GM18498 (cell line): ENCODE measurements at regions not wholly inside any gene's neighbourhood (a gene's known extent, or its start where the extent isn't known, plus 50 kb on each side); places are given as distances from the start of the nearest gene placed in this dataset.
A peak's percentile ranks its signal among the peaks of the same experiment; 100 is the strongest.
"Not testable (repeated sequence)": the region's sequence is repeated elsewhere in the genome, so short reads cannot be mapped to it uniquely, and the experiment has no call there.

Source experiments
- ATAC-seq: cut with Tn5 transposase; IDR thresholded peaks from one replicate; pipeline ENCODE4 v1.9.1; 2021; ENCODE audit warnings: mild to moderate bottlenecking, moderate library complexity; ENCODE audit not compliant: unreplicated experiment

DNA sequence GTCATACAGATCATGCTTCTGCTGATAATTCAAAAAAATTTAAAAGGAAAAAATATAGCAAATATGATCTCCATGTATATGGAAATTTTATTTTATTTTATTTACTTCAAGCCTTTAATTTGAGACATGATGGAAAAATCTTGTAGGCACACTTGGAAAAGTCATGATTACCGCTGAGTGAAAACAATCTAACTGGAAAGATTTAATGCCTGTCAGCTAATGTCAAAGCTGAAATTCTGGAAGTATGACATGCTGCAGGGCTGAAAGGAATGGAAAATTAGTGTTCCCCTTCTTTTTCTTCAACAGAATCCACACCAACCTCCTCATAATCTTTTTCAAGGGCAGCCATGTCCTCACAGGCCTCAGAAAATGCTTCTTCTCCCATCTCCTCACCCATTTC, 58.2 kb downstream of the RPRM start:
- ATAC-seq = no peak

DNA sequence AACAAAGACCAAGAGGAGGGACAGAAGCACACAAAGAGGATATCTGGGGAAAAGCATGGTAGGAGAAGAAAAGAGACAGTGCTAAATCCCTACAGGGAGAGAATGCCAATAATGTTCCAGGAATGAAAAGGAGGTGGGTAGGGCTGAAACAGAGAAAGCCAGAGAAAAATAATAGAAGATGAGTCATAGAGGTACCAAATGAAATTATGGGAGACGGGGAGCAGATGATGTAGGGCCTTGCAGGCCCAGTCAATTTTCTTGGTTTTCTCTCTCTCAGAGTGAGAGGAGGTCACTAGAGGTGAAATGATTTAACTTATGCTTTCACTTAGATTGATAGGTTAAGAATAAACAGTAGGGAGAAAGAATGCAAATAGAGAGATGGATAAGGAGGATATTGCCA, 61.5 kb downstream of the RPRM start:
- ATAC-seq = no peak

DNA sequence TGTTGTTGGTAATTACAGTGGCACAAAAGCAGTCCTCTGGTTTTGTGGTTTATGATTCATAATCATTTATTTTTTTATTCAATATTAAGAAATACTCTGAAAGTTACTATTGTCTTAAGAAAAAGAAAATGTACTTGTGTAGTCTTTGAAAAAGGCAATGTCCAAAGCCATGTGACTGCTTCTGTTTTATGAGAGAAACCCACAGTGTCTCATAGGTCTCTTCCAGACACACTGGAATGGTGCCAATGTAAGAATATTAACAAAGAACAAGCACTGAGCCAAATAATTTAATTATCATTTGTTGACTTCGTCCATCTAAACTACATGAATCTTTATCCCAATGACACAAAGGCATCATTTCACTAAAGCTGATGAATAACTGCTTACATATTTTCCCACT, 62.5 kb downstream of the RPRM start:
- no peak for ATAC-seq

DNA sequence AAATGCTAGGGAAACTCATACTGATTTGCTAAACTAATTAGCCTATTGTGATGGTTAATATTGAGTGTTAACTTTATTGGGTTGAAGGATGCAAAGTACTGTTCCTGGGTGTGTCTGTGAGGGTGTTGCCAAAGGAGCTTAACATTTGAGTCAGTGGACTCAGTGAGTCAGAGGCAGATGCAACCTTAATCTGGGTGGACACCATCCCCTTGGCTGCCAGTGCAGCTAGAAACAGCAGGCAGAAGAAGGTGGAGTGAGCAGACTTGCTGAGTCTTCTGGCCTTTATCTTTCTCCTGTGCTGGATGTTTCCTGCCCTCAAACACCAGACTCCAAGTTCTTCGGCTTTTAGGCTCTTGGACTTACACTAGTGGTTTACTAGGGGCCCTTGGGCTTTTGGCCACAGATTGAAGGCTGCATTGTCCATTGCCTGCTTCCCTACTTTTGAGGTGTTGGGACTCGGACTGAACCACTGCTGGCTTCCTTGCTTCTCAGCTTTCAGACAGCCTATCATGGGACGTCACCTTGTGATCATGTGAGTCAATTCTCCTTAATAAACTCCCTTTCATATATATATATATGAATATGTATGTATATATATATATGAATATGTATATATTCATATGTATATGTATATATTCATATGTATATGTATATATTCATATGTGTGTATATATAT, 69.7 kb downstream of the RPRM start:
- no peak for ATAC-seq

DNA sequence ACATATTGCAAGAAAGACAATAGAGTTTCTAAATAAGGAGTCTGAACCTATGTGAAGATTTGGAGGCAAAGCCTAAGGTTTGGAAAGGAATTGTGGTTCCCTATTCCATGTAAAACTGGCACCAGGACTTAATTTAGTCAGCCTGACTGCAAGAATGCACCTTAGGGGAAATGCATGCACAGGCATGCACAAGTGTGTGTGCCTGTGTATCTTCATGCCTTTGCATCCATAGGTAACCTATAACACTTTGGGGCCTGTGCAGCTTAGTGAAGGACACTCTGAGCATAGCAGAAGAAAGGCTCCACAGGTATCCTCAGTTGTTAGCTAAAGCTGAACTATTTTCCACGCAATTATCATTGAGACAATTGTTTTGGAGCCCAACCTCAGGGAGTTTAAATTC, 73.4 kb downstream of the RPRM start:
- no peak for ATAC-seq

DNA sequence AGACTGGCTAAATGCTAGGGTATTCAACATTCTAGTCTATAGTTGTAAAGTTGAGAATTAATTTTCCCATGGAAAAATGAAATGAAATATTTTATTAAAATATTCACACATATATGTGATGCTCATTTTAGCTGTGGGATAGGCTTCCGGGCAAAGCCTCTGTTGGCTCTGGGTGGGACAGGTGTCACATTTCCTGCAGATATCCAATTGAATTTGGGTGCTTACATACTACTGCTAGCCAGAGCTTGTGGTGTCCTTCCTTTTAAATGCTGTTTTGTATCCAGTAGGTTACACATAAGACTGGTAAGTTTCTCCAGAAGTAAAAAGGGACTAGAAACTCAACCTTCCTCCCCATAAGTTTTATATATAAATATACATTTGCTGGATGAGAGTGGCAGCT, 73.8 kb downstream of the RPRM start:
- ATAC-seq = no peak

DNA sequence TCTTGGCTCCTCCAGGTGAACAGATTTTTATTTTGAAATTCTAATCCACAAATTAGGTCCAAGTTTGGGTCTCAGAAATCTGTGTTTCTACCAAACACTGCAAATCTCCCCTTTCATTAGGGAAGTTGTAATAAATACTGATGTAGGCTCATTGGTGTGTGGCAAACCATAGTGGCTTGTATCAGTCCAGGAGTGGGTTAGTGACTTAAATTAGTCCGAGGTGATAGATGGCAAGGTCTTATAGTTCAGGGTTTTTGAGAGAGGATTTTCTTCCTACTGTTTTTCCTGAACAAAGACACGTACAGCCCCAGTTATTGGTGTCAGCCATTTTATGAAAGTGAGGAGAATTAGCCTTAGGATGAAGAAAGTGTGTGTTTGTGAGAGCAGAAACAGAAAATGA, 74.6 kb downstream of the RPRM start:
- ATAC-seq = no peak

DNA sequence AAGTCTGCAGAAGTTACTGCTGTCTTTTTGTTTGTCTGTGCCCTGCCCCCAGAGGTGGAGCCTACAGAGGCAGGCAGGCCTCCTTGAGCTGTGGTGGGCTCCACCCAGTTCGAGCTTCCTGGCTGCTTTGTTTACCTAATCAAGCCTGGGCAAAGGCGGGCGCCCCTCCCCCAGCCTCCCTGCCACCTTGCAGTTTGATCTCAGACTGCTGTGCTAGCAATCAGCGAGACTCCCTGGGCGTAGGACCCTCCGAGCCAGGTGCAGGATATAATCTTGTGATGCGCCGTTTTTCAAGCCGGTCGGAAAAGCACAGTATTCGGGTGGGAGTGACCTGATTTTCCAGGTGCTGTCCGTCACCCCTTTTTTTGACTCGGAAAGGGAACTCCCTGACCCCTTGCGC, 75.2 kb downstream of the RPRM start:
- not testable (repeated sequence) for ATAC-seq

DNA sequence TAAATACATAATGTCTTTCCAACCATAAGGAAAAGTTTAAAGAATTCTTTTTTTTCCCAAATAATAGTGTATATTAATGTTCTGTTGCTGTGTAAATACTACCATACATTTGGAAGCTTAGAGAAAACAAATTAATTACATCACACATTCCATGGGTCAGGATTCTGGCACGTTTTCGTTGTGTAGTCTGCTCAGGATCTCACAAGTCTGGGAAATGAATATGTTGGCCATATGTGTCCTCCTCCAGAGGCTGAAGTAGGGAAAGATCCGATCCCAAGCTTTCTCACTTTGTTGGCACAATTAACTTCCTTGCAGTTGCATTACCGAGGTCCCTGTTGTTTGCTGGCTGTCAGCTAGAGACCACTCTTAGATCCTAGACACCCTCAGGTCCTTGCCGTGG, 83.9 kb downstream of the RPRM start:
- no peak for ATAC-seq

DNA sequence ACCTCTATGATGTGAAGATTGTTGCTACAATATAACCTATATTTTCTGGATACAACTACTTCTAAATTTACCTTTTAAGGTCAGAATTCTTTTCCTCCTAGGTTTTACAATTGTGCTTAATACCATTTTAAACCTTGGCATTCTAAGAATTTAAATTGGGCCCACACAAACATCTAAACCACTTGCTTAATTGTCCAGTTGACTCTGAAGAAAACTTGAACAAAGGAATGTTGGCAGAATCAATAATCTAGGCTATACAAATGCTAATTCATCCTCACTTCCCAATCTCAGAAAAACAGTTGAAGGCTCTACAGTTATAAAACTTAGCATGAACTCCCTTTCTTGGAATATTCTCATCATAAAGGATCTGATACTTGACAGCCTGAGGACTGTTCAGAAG, 84.3 kb downstream of the RPRM start:
- no peak for ATAC-seq

DNA sequence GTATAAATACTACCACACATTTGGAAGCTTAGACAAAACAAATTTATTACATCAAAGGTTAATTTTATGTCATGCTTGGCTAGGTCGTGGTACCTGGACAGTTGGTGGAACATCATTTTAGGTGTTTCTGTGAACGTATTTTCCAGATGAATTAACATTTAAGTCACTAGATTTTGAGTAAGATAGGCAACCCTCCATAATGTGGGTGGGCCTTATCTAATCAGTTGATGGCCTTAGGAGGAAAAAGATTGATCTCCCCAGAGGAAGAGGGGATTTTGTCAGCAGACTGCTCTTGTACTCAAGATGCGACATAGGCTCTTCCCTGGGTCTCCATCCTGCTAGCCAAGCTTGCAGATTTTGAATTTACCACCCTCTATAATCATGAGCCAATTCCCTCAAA, 85.0 kb downstream of the RPRM start:
- no peak for ATAC-seq

DNA sequence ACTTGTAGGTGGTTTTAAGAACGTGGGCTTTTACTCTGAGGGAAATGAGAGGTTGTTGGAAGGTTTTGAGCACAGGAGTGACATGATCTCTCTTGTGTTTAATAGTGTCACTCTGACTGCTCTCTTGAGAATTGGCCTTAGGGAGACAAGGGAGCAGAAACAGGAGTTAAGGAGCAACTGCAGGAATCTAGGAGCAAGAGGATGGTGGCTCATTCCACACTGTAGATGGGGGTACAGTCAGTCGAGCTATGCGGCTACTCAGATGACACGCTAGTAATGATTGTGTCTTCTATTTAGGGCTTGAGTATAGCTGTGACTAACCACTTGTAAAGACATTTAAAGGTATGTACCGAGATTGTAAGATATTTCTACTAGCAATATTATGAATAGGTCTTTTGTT, 87.4 kb downstream of the RPRM start:
- ATAC-seq = no peak

DNA sequence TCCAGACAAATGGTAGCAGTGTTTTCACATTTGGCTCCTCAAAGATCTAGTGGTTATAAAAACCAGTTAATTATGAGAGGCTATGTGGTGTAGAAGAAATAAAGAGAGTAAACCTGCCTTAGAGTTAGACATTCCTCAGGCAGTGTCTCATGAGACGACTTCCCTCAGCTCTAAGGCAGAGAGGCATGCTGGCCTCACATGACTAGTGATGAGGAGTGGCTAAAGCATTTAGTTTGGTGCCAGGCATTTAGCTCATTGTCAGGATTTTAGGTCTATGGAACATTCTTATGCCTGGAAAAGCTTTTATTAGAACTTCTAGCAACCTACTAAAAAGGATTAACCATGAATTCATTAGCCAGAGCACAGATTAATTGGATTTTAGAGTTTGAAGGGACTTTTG, 90.3 kb downstream of the RPRM start:
- ATAC-seq = no peak

DNA sequence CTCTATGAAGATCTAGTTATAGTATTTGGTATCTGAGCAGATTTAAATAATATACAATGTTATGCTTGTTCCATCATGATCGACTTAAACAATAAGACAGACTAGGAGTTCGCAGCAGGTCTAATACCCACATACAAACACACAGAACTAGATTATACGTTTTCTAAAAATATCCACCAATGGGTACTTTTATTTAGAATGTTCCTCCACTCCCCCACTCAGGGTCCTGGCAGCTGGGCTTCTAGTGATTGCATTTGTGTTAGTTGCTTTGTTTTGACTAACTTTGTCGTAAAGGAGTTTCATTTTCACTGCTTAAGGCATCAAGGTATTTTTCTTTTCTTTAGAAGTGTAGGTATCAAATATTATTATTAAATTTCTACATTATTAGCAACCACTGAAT, 91.4 kb downstream of the RPRM start:
- ATAC-seq = no peak

DNA sequence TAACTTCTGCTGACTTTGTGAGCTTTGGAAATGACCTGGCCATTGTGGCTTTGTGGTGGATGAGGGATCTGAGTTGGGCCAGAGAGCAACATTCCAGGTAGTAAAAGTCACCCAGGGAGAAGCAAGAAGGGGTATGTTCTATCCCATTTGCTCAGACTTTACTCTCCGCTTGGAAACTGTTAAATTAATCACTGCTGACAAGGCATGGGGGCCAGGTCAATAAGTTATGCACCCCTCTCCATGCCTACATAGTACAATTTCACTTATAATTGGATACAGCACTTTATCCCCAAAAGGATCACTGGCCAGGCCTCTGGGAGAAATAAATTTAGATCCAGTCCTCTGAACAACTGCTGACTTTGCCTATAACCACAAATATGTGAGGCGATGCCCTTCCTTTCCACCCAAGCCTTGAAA, 92.1 kb downstream of the RPRM start:
- no peak for ATAC-seq

DNA sequence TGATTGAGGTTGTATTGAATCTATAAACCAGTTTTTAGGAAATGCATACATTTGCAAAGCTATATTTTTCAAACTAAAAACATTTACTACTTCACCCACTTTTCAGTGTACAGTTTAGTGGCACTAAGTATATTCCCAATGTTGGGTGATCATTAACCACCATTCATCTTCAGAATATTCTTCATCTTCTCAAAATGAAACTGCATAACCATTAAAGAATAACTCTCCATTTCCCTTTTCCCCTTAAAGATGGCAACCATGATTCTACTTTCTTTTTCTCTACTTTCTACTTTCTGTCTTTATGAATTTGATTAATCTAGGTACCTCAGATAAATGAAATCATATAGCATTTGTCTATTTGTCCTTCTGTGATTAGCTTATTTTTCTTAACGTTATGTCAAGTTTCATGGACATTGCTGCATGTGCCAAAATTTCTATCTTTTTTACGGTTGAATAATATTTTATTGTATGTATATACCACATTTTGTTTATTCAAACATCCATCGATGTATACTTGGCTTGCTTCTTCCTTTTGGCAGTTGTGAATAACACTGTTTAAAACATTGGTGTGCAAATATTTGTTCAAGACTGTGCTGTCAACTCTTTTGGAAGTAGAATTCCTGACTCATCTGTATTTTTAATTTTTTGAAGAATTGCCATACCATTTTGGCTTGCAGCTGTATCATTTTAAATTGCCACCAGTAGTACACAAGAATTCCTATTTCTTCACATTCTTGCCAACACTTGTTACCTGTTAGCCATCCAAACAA, 104.9 kb downstream of the RPRM start:
- peak; percentile 43 for ATAC-seq

DNA sequence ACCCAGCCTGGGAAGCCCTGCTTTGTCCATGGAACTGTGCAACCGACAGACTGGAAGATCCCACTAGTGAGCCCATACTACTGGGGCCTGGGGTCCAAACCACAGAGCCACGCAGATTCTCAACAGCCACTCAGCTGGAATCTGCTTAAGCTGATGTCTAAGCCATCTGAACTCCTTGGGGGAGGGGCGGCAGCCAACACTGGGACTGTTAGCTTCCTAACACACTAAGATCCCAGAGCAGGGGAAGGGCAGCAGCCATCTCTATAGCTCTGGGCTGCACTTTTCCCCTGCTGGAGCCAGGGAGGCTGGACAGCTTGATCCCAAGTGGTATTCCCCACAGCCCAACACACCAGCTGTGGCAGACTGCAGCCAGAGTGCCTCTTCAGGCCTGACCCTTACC, 118.3 kb downstream of the RPRM start:
- ATAC-seq = no peak

DNA sequence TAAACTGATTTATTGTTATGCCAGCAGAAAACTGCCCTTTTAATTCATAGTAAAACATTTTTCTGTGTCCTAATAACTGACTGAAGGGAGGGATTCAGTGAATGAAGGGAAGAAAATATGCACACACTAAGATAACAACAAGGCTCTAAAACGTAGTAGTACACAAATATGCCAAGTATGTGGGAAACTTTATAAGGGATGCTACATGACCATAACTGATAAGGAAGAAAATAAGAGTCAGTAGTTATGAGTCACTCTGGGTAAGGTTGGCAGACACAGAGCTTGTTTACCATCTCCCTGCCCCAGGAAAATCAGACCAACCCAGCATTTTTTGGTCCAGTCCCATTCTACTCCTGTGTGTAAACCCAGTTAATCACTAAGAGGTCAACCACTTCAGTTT, 124.2 kb downstream of the RPRM start:
- no peak for ATAC-seq

DNA sequence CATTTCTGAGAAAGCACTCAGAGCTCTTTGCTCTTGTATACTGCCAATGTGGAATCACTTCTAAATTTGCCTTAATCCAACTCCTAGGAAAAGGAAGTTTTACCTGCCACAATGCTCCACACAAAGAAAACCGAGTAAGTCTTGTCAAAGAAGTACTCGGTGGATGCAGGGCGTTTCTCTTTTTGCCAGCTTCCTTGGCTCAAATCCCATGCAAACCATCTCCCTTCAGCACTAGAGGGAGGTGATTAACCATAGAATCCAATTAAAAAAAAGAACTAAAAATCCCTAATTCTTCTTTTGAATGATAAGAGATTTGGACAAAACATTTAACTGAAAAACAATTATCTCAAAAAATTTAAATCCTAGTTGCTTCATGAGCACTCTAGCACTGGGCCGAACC, 129.0 kb downstream of the RPRM start:
- no peak for ATAC-seq

DNA sequence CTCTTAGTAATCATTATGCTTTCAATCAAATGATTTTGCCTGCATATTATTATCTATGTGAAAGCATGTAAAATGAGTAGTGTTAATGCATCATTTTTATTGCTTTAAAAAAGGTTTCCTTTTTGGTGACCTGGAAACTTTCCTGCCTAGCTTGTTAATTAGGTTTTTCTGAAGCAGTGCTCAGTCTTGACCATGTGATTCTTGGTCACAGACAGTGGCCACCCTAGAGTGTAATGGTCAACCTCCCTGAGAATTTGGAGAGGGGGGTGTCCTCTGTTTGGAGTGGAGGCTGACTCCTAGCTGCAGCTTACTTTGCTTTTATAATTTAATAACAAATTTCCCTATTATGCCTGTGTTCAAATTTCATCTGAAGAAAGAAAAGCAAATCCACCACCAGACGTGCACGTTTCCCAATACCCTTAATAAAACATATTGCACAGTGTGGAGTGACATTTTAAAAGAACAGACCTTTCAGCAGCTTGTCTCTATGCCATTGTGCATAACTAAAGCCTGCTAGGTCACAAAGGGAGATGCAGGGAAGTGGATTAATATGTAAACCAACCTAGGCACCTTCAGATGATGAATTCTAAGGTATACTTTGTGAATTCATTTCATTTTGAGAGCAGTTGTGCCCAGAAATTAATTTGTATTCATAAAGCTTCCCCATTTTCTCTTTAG, 130.6 kb downstream of the RPRM start:
- ATAC-seq = no peak

DNA sequence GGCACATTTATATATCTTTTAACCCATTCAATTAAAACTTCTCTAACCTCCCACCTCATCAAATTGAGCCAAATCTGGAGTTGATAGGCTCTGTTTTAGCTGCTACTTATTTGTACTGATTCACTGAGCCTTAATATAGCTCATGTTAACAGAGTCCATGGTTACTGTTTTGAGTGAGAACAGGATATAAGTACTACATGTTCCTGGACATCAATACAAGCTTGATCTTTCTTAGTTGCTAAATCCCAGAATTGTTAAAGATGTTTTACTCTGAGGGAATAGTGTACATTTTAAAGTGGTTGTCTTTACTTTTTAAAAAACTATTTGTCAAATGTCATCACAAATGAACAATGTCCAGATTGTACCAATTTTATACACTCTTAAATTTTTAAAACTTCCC, 157.7 kb downstream of the RPRM start:
- no peak for ATAC-seq

DNA sequence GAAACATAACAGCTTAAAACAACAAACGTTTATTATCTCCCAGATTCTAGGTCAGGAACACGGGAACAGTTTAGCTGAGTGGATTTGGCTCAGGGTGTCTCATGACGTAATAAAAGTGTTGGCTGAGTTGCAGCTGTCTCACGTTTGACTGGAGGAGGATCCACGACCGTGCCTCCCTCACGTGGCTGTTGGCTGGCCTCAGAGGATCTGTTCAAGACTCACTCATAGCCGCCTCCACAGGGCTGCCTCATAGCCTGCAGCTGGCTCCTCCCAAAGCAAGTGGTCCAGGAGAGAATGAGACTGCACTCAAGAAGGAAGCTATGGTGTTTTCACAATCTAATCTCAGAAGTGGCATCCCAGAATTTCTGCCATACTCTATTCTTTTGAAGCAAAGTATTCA, 167.1 kb downstream of the RPRM start:
- ATAC-seq = no peak
